Mesothelial cell of epicardium (in vitro differentiated cells): ENCODE measurements at regions not wholly inside any gene's neighbourhood (a gene's known extent, or its start where the extent isn't known, plus 50 kb on each side); places are given as distances from the start of the nearest gene placed in this dataset.

ENCODE experiments used
- DNase-seq, 2 experiments: peaks; one replicate each; pipeline ENCODE4 v3.0.0; 2021; ENCODE audit warnings: low spot score in 2 of 2; ENCODE audit not compliant: unreplicated experiment in 2 of 2
- H3K27ac Mint-ChIP-seq: 2 replicates; pipeline ENCODE4 v1.8.0; 2021; ENCODE audit warnings: mixed read lengths
- H3K27me3 Mint-ChIP-seq: 2 replicates; pipeline ENCODE4 v1.8.0; 2021; ENCODE audit warnings: low read depth, mixed read lengths
- H3K36me3 Mint-ChIP-seq: 2 replicates; pipeline ENCODE4 v1.8.0; 2021; ENCODE audit warnings: mixed read lengths
- H3K4me1 Mint-ChIP-seq: 2 replicates; pipeline ENCODE4 v1.8.0; 2021; ENCODE audit warnings: mixed read lengths
- H3K4me3 Mint-ChIP-seq: 2 replicates; pipeline ENCODE4 v1.8.0; 2021; ENCODE audit warnings: mild to moderate bottlenecking, moderate library complexity, mixed read lengths
- H3K9me3 Mint-ChIP-seq: 2 replicates; pipeline ENCODE4 v1.8.0; 2021; ENCODE audit warnings: mixed read lengths
- CTCF ChIP-seq: fragments of 200-600 bp; sonication (generic); IDR thresholded peaks from one replicate; pipeline ENCODE4 v1.5.0; 2021; ENCODE audit warnings: antibody characterized with exemption; ENCODE audit not compliant: unreplicated experiment

- H3K9me3 Mint-ChIP-seq, result peaks cover 28% of the 10 kb centered on the region
- peak overlapping the region; percentile 25 for H3K27ac Mint-ChIP-seq
- DNase-seq, result no peak
Observed at GRCh38 chr10:20443094-20443493, 454.0 kb downstream of the NEBL start.

GRCh38 chr10:20429742-20430141 is 467.4 kb downstream of the NEBL start:
- H3K4me1 Mint-ChIP-seq, result no peaks in the 10 kb centered on the region
- no peak for DNase-seq
- TF ChIP-seq CTCF, result no peak
- no peak overlapping the region for H3K27ac Mint-ChIP-seq
- peaks cover 9% of the 10 kb centered on the region for H3K36me3 Mint-ChIP-seq
- H3K9me3 Mint-ChIP-seq, result peaks cover 23% of the 10 kb centered on the region
- no peak overlapping the region for H3K4me3 Mint-ChIP-seq
- H3K27me3 Mint-ChIP-seq, result no peaks in the 10 kb centered on the region

More at GRCh38 chr10:20443094-20443493, 454.0 kb downstream of the NEBL start:
- Mint-ChIP-seq H3K4me3 (no peak overlapping the region), H3K27me3 (no peaks in the 10 kb centered on the region), H3K4me1 (peaks cover 7% of the 10 kb centered on the region), H3K36me3 (peaks cover 7% of the 10 kb centered on the region)
- no peak for TF ChIP-seq CTCF

- Mint-ChIP-seq H3K36me3 (peaks cover 21% of the 10 kb centered on the region), H3K4me3 (no peak overlapping the region), H3K27me3 (no peaks in the 10 kb centered on the region), H3K27ac (no peak overlapping the region), H3K9me3 (peaks cover 35% of the 10 kb centered on the region), H3K4me1 (no peaks in the 10 kb centered on the region)
- no peak for DNase-seq
- TF ChIP-seq CTCF, result no peak
Observed at GRCh38 chr10:20427821-20428220, 469.3 kb downstream of the NEBL start.

- TF ChIP-seq CTCF, result no peak
- Mint-ChIP-seq H3K4me3 (no peak overlapping the region), H3K4me1 (peaks cover 8% of the 10 kb centered on the region), H3K27me3 (no peaks in the 10 kb centered on the region), H3K9me3 (peaks cover 19% of the 10 kb centered on the region), H3K27ac (peak overlapping the region; percentile 34), H3K36me3 (no peaks in the 10 kb centered on the region)
- no peak for DNase-seq
Observed at GRCh38 chr10:20418286-20418685, 478.8 kb downstream of the NEBL start.

- DNase-seq, result no peak
- Mint-ChIP-seq H3K36me3 (no peaks in the 10 kb centered on the region), H3K4me3 (no peak overlapping the region), H3K27me3 (no peaks in the 10 kb centered on the region), H3K9me3 (peaks cover 19% of the 10 kb centered on the region), H3K4me1 (peaks cover 8% of the 10 kb centered on the region), H3K27ac (no peak overlapping the region)
- no peak for TF ChIP-seq CTCF
Observed at GRCh38 chr10:20417791-20418190, 479.3 kb downstream of the NEBL start.

GRCh38 chr10:20415684-20416083 is 481.4 kb downstream of the NEBL start:
- Mint-ChIP-seq H3K36me3 (no peaks in the 10 kb centered on the region), H3K4me1 (peaks cover 8% of the 10 kb centered on the region), H3K9me3 (peaks cover 11% of the 10 kb centered on the region), H3K4me3 (no peak overlapping the region), H3K27ac (no peak overlapping the region), H3K27me3 (no peaks in the 10 kb centered on the region)
- DNase-seq, result no peak
- TF ChIP-seq CTCF, result no peak
